Muscle layer of duodenum (tissue), 2 donors: ENCODE measurements at regions not wholly inside any gene's neighbourhood (a gene's known extent, or its start where the extent isn't known, plus 50 kb on each side); places are given as distances from the start of the nearest gene placed in this dataset.

Experiments used
- H3K27ac ChIP-seq: one replicate; pipeline ENCODE4 v1.7.0; 2013; ENCODE audit warnings: mild to moderate bottlenecking, low read length
- H3K27me3 ChIP-seq: one replicate; pipeline ENCODE4 v1.7.0; 2013; ENCODE audit warnings: low read depth, mild to moderate bottlenecking, control low read depth, low read length
- H3K36me3 ChIP-seq, 2 donors: one replicate each; pipeline ENCODE4 v1.7.0; 2013; ENCODE audit warnings: low read length in 2 of 2, control low read depth in 1 of 2, mild to moderate bottlenecking in 1 of 2; ENCODE audit not compliant: insufficient read depth in 2 of 2, control insufficient read depth in 1 of 2
- H3K4me1 ChIP-seq, 2 donors: one replicate each; pipeline ENCODE4 v1.7.0; 2013; ENCODE audit warnings: low read length in 2 of 2, mild to moderate bottlenecking in 2 of 2, control low read depth in 1 of 2, moderate library complexity in 1 of 2; ENCODE audit not compliant: insufficient read depth in 2 of 2, control insufficient read depth in 1 of 2
- H3K4me3 ChIP-seq, 2 donors: one replicate each; pipeline ENCODE4 v1.7.0; 2013; ENCODE audit warnings: low read length in 2 of 2, low read depth in 1 of 2, mild to moderate bottlenecking in 1 of 2
- H3K9me3 ChIP-seq, 2 donors: one replicate each; pipeline ENCODE4 v1.7.0; 2013; ENCODE audit warnings: low read length in 2 of 2, control low read depth in 1 of 2, mild to moderate bottlenecking in 1 of 2; ENCODE audit not compliant: control insufficient read depth in 1 of 2
- donor health status: healthy.

GRCh38 chr3:9301091-9301490 lies 51.6 kb upstream of the SRGAP3 start:
- Histone ChIP-seq H3K27me3 (no peaks in the 10 kb centered on the region), H3K4me3 (no peak overlapping the region), H3K9me3 (no peaks in the 10 kb centered on the region), H3K4me1 (peaks cover 0 to 4% of the 10 kb centered on the region in 2 donors), H3K36me3 (no peaks in the 10 kb centered on the region), H3K27ac (no peak overlapping the region)

- no peak overlapping the region for H3K4me3 ChIP-seq
Measured at GRCh38 chr3:9301798-9302197, 52.4 kb upstream of the SRGAP3 start.

GRCh38 chr3:9302425-9303181 lies 53.2 kb upstream of the SRGAP3 start:
- H3K9me3 ChIP-seq: no peaks in the 10 kb centered on the region
- H3K4me1 ChIP-seq: peaks cover 0 to 4% of the 10 kb centered on the region in 2 donors
- H3K36me3 ChIP-seq: no peaks in the 10 kb centered on the region
- H3K4me3 ChIP-seq: peak overlapping the region; percentile 55 to 57
- no peaks in the 10 kb centered on the region for H3K27me3 ChIP-seq
- no peak overlapping the region for H3K27ac ChIP-seq

More at GRCh38 chr3:9301798-9302197, 52.4 kb upstream of the SRGAP3 start:
- H3K36me3 ChIP-seq: no peaks in the 10 kb centered on the region
- H3K27me3 ChIP-seq: no peaks in the 10 kb centered on the region
- no peaks in the 10 kb centered on the region for H3K9me3 ChIP-seq
- peaks cover 0 to 4% of the 10 kb centered on the region in 2 donors for H3K4me1 ChIP-seq
- H3K27ac ChIP-seq: no peak overlapping the region

DNA sequence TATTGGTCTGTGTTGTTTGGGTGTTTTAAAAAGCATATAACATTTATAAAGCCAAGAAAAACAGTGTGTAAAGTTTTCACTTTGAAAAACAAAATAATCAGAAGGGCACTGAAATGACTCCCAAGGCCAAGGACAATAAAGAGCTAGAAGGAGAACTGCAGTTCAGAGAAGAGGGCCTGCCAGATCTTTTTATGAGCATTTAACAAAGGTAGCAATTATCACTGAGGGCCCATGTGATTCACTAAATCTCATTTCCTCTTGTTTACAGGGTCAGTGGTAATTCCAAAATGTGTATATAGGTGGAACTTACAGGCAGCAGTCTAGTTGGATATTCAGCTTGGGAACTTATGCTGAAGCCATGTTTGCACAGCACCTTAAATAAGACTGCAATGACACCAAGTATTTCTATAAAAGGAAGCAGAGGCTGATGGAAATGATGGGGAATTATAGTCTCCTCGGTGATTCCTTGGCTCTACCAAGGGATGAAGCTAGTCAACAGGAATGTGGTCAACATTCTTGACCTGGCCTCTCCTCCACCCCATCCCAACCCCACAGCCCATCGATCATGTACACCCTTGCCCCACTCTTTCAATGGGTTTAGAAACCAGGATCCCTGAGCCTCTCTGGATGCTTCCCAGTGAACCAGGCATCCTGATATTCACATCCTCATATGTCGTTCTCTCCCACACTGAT lies 54.4 kb upstream of the THUMPD3 start:
- no peak overlapping the region for H3K4me3 ChIP-seq
- H3K4me1 ChIP-seq: no peaks in the 10 kb centered on the region
- no peaks in the 10 kb centered on the region for H3K27me3 ChIP-seq
- no peak overlapping the region for H3K27ac ChIP-seq
- H3K36me3 ChIP-seq: no peaks in the 10 kb centered on the region
- no peaks in the 10 kb centered on the region for H3K9me3 ChIP-seq

DNA sequence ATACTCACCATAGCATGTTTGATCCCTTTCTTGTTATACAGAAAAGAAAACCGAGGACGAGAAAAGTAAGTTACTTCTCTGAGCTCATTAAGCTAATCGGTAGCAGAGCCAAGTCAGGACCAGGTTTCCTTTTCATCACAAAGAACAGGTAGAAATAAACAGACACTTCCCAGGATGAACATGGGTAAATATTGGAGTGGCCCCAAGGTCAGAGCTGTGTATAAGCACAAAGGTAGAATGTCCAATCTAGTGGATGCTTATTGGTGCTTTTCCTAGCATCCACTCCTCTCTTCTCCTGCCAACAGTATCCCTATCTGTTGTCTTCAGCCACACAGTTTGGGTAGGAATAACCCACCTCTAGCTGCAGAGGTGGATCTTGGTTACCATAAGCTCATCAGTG lies 52.8 kb upstream of the THUMPD3 start:
- Histone ChIP-seq H3K4me1 (no peaks in the 10 kb centered on the region), H3K36me3 (no peaks in the 10 kb centered on the region), H3K9me3 (no peaks in the 10 kb centered on the region), H3K27me3 (no peaks in the 10 kb centered on the region), H3K4me3 (no peak overlapping the region), H3K27ac (no peak overlapping the region)

DNA sequence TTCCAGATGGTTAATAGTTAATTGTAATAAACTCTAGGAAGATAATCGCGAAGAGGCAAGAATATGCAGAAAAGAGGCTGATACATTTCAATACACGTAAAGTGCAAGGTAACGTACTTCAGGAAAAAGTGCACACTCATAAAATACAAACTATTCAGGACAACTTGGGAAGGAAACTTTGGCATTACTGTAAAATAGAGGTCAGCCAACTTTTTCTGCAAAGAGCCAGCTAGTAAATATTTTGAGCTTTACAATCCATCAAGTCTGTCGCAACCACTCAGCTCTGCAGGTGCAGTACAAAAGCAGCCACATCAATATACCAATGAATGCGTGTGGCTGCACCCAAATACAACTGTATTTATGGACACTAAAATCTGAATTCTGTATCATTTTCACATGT lies 51.6 kb upstream of the THUMPD3 start:
- H3K4me1 ChIP-seq: no peaks in the 10 kb centered on the region
- no peaks in the 10 kb centered on the region for H3K36me3 ChIP-seq
- H3K4me3 ChIP-seq: no peak overlapping the region
- H3K9me3 ChIP-seq: no peaks in the 10 kb centered on the region
- H3K27me3 ChIP-seq: no peaks in the 10 kb centered on the region
- H3K27ac ChIP-seq: no peak overlapping the region
